ENCODE measurements at regions not wholly inside any gene's neighbourhood (a gene's known extent, or its start where the extent isn't known, plus 50 kb on each side); places are given as distances from the start of the nearest gene placed in this dataset.
A peak's percentile ranks its signal among the peaks of the same experiment; 100 is the strongest.
"Not testable (repeated sequence)": the region's sequence is repeated elsewhere in the genome, so short reads cannot be mapped to it uniquely, and the experiment has no call there.

GRCh38 chr10:6928586-6928985, 348.5 kb upstream of the PRKCQ start:
- DNase-seq, result peak in 1 of 2 experiments; percentile 5
- no peak for TF ChIP-seq POLR2A (IDR thresholded peaks at IDR 0.05; ENCODE audit: low read length)
- no peak for TF ChIP-seq GATA1 (IDR thresholded peaks at IDR 0.05; ENCODE audit: low read depth, low read length)

GRCh38 chr10:6926971-6927370, 346.9 kb upstream of the PRKCQ start:
- TF ChIP-seq GATA1 (IDR thresholded peaks at IDR 0.05; ENCODE audit: low read depth, low read length) (no peak), POLR2A (IDR thresholded peaks at IDR 0.05; ENCODE audit: low read length) (no peak)
- no peak for DNase-seq

DNA sequence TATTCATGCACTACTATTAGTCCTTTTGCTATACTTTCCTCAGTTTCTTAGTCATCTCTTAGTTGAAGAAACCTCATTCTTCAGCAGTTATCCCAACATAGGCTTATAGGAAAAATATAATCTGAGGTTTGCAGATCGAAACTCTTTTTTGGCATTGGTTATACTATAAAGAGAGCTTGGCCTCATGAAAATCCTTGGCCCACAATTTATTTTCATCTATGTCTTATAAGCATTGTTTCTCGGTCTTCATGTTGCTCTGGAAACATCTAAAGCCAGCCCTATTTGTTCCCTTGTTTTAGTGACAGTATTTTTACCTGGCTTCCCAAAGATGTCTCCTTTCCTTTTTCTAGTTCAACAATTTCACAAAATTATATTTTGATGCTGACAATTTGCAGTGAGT, 345.1 kb upstream of the PRKCQ start:
- DNase-seq, result no peak
- TF ChIP-seq POLR2A (IDR thresholded peaks at IDR 0.05; ENCODE audit: low read length) (no peak), GATA1 (IDR thresholded peaks at IDR 0.05; ENCODE audit: low read depth, low read length) (no peak)

GRCh38 chr10:6924166-6924565, 344.1 kb upstream of the PRKCQ start:
- TF ChIP-seq GATA1 (IDR thresholded peaks at IDR 0.05; ENCODE audit: low read depth, low read length) (no peak), POLR2A (IDR thresholded peaks at IDR 0.05; ENCODE audit: low read length) (no peak)
- no peak for DNase-seq

- DNase-seq, result not testable (repeated sequence)
Observed at GRCh38 chr10:6921026-6921425, 340.9 kb upstream of the PRKCQ start.

- DNase-seq, result peak; percentile 91 to 98
- peak; percentile 76 for TF ChIP-seq GATA1 (IDR thresholded peaks at IDR 0.05; ENCODE audit: low read depth, low read length)
- TF ChIP-seq POLR2A (IDR thresholded peaks at IDR 0.05; ENCODE audit: low read length), result peak; percentile 19
Observed at GRCh38 chr10:6920072-6921019, 340.3 kb upstream of the PRKCQ start.

GRCh38 chr10:6919077-6919476, 339.0 kb upstream of the PRKCQ start:
- TF ChIP-seq POLR2A (IDR thresholded peaks at IDR 0.05; ENCODE audit: low read length), result no peak
- no peak for TF ChIP-seq GATA1 (IDR thresholded peaks at IDR 0.05; ENCODE audit: low read depth, low read length)
- peak in 1 of 2 experiments; percentile 8 for DNase-seq

GRCh38 chr10:6918305-6918704, 338.2 kb upstream of the PRKCQ start:
- TF ChIP-seq GATA1 (IDR thresholded peaks at IDR 0.05; ENCODE audit: low read depth, low read length), result no peak
- TF ChIP-seq POLR2A (IDR thresholded peaks at IDR 0.05; ENCODE audit: low read length), result no peak
- DNase-seq, result peak; percentile 58 to 60

DNA sequence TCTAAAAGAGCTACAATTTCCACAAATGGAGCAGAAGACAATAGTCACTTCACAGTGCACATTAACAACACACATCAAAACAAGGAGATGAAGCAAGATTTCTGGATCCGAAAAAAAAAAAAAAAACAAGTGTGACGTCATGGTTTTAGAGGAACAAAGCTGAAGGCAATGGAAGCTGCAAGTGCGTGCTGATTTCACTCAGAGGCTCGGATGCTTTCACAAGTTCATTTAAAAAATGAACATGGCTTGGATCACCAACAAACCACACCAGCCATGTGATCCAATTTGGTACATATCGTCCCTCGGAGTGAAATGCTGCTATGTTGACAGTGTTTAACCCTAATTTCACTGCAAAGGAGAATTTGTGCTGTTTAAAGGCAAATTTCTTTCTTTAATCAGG, 337.0 kb upstream of the PRKCQ start:
- no peak for DNase-seq
- TF ChIP-seq GATA1 (IDR thresholded peaks at IDR 0.05; ENCODE audit: low read depth, low read length) (no peak), POLR2A (IDR thresholded peaks at IDR 0.05; ENCODE audit: low read length) (no peak)

GRCh38 chr10:6916601-6917000, 336.5 kb upstream of the PRKCQ start:
- DNase-seq, result no peak
- TF ChIP-seq POLR2A (IDR thresholded peaks at IDR 0.05; ENCODE audit: low read length), result no peak
- no peak for TF ChIP-seq GATA1 (IDR thresholded peaks at IDR 0.05; ENCODE audit: low read depth, low read length)

GRCh38 chr10:6915307-6915706, 335.2 kb upstream of the PRKCQ start:
- TF ChIP-seq POLR2A (IDR thresholded peaks at IDR 0.05; ENCODE audit: low read length), result no peak
- TF ChIP-seq GATA1 (IDR thresholded peaks at IDR 0.05; ENCODE audit: low read depth, low read length), result no peak
- no peak for DNase-seq

DNA sequence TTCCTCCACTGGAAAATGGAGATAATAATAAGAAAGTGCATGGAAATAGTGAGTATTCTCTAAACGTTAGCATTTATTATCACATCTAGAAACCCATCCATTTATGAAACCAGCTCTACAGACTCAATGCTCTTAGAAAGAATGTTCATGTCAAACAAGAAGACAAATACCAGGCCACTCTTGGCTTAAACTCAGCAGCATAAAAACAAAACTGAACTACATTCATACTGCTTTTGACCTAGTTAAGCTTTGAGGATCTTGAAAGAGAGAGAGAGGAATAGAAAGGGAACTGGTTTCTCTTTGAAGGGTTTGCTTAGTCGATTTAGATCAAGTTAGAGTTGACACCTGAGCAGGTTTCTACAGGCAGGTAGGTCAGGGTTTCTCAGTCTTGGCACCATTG, 332.9 kb upstream of the PRKCQ start:
- TF ChIP-seq GATA1 (IDR thresholded peaks at IDR 0.05; ENCODE audit: low read depth, low read length) (no peak), POLR2A (IDR thresholded peaks at IDR 0.05; ENCODE audit: low read length) (no peak)

DNA sequence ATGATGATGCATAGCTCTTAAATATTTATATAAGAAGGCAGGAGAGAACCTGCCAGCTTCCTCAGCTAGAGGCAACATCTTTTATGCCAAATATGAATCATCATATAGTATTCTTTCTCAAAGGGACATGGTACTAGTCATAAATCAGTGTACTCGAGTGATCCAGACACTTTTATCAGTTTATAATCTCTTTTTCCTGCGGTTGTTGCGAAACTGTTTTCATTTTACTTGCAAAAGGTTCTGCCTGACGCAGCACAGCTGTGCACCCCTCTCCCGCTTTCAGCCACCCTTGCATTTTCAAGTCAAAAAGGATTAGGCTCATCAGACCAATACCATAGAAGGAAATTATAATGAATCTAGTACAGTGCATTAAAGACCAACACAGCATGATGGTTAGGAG, 332.3 kb upstream of the PRKCQ start:
- no peak for DNase-seq

More for the DNA sequence above, 332.9 kb upstream of the PRKCQ start:
- DNase-seq, result no peak

GRCh38 chr10:6912021-6912420, 331.9 kb upstream of the PRKCQ start:
- no peak for DNase-seq
- TF ChIP-seq GATA1 (IDR thresholded peaks at IDR 0.05; ENCODE audit: low read depth, low read length), result no peak

More for the DNA sequence above, 332.3 kb upstream of the PRKCQ start:
- TF ChIP-seq GATA1 (IDR thresholded peaks at IDR 0.05; ENCODE audit: low read depth, low read length) (no peak), POLR2A (IDR thresholded peaks at IDR 0.05; ENCODE audit: low read length) (no peak)

DNA sequence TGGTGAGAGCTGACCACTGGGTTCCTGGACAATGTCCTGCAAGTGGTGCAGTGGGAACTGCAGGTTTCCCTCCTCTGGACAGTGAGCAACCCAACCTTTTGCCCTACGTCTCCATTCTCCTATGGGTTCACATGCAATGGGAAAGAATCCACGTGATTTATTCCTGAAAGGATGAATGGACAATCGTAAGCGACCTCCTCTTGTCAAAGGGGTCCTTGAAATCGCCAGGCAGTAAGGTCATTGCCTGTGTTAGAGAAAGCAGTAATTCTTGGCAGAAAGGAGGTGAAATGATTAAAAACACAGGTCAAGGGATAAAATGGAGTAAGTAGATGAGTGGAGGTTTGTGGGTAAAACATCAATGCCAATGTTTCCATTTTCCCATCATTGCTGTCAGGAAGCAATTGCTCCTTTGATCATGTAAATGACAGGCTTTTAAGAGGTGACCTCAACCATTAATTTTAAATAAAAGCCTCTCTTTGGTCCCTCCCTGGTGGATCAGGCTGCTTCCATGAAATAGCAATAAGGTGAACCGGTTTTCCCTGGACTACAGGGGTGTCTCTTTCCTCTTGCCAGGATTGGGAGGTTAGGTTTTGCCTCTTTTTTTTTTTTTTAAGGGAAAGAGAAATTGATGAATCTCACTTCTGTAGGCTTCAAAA, 330.0 kb upstream of the PRKCQ start:
- TF ChIP-seq GATA1 (IDR thresholded peaks at IDR 0.05; ENCODE audit: low read depth, low read length), result no peak
- TF ChIP-seq POLR2A (IDR thresholded peaks at IDR 0.05; ENCODE audit: low read length), result no peak
- DNase-seq, result no peak

Data from erythroblast (primary cell).